Breast epithelium (tissue), 3 donors: ENCODE measurements at regions not wholly inside any gene's neighbourhood (a gene's known extent, or its start where the extent isn't known, plus 50 kb on each side); places are given as distances from the start of the nearest gene placed in this dataset.

Experiments used
- CTCF ChIP-seq, 3 donors: fragments of 450-650 bp; IDR thresholded peaks; one replicate each; pipeline ENCODE4 v1.5.1; 2016 to 2017; ENCODE audit warnings: antibody characterized with exemption in 3 of 3, mild to moderate bottlenecking in 3 of 3, moderate library complexity in 3 of 3
- POLR2A ChIP-seq: fragments of 450-650 bp; IDR thresholded peaks from one replicate; pipeline ENCODE4 v1.6.1; 2016; ENCODE audit warnings: antibody characterized with exemption, mild to moderate bottlenecking, moderate library complexity

DNA sequence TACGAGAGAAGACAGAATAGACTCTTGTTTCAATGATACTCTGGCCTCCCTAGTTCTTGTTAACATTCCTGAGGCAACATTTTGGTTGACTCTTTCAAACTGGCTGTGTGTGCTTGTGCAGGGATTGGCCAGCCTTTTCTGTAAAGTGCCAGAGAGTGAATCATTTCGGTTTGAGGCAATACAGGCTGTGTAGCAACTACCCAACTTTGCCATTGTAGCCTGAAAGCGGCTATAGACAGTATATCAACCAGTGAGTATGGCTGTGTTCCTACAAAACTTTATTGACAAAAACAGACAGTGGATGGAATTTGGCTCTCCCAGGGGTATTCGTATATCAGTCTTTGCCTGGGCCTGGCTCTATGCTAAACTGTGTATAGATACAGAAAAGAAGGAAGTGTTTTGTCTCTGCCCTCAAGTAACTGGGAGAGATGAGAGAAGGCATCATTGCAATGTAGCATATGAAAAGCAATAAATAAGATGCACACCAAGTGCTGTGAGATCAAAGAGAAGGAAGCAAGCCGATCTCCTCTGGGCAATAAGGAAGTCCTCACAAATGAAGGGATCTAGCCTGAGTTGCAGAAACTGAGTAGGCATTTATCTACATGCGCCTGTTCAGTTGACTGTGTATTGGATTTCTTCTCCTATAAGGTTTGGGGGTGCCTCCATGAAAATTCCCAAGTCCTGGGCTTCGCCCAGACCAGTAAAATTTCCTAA, 568.0 kb upstream of the KLF4 start:
- TF ChIP-seq CTCF (IDR thresholded peaks at IDR 0.05) (no peak), POLR2A (no peak)
